T-cell (primary cell): ENCODE measurements at regions not wholly inside any gene's neighbourhood (a gene's known extent, or its start where the extent isn't known, plus 50 kb on each side); places are given as distances from the start of the nearest gene placed in this dataset.

Experiments used
- ATAC-seq, 4 experiments: fragments of 200-7000 bp in 3 of 4; fragments of 150-1000 bp in 1 of 4; cut with Tn5 transposase; replicated peaks in 1 of 4; 1 replicate in 3 of 4; 2 replicates in 1 of 4; pipeline ENCODE4 v1.10.0; 2021; ENCODE audit warnings: moderate library complexity in 3 of 4, mild to moderate bottlenecking in 2 of 4, moderate number of reproducible peaks in 1 of 4
- CTCF ChIA-PET, 2 donors: fragments of 300-600 bp; sonication (Branson Sonifier 250); formaldehyde crosslinking; loops; one replicate each; lab custom pipeline; 2022; ENCODE audit warnings: antibody characterized with exemption in 2 of 2; lab: Charles Lee
- POLR2A ChIA-PET, 2 donors: fragments of 300-600 bp; sonication (Branson Sonifier 250); formaldehyde crosslinking; loops; one replicate each; lab custom pipeline; 2022; ENCODE audit warnings: antibody characterized with exemption in 2 of 2; lab: Charles Lee
- DNase-seq, 35 experiments: peaks; one replicate each; pipeline versions ENCODE4 v3.0.0 to v3.0.0-alpha.2; 2013 to 2023
- H3K27ac ChIP-seq: one replicate; pipeline ENCODE4 v1.5.1; 2013; ENCODE audit warnings: low read length
- H3K27me3 ChIP-seq, 2 experiments: replicated peaks in 1 of 2; 1 replicate in 1 of 2; 2 replicates in 1 of 2; pipeline versions ENCODE4 v1.6.1 to v1.7.0; 2013; ENCODE audit warnings: low read length in 1 of 2, mixed read lengths in 1 of 2; ENCODE audit not compliant: control insufficient read depth in 2 of 2, insufficient read depth in 2 of 2; ENCODE audit errors: extremely low read depth in 1 of 2
- H3K36me3 ChIP-seq, 2 donors: 1 replicate in 1 of 2; 2 replicates in 1 of 2; pipeline versions ENCODE4 v1.6.1 to v1.7.0; 2013; ENCODE audit warnings: low read length in 1 of 2; ENCODE audit not compliant: control insufficient read depth in 2 of 2, insufficient read depth in 1 of 2; ENCODE audit errors: extremely low read depth in 1 of 2
- H3K4me1 ChIP-seq, 2 experiments: 1 replicate in 1 of 2; 2 replicates in 1 of 2; pipeline versions ENCODE4 v1.6.1 to v1.7.0; 2013; ENCODE audit warnings: low read length in 2 of 2, mixed read lengths in 1 of 2; ENCODE audit not compliant: insufficient read depth in 2 of 2, control insufficient read depth in 1 of 2; ENCODE audit errors: extremely low read depth in 1 of 2
- H3K4me3 ChIP-seq, 2 donors: 1 replicate in 1 of 2; 2 replicates in 1 of 2; pipeline versions ENCODE4 v1.5.1 to v1.7.0; 2013; ENCODE audit warnings: mild to moderate bottlenecking in 2 of 2, low read length in 1 of 2, moderate library complexity in 1 of 2; ENCODE audit not compliant: control insufficient read depth in 1 of 2; ENCODE audit errors: extremely low read depth in 1 of 2
- H3K9me3 ChIP-seq: 2 replicates; pipeline ENCODE4 v1.7.0; 2013
- H3K27ac Mint-ChIP-seq, 2 donors: one replicate each; pipeline ENCODE4 v1.8.0; 2020 to 2021; ENCODE audit warnings: mild to moderate bottlenecking in 2 of 2, mixed read lengths in 2 of 2
- H3K27me3 Mint-ChIP-seq, 2 donors: one replicate each; pipeline ENCODE4 v1.8.0; 2021 to 2022; ENCODE audit warnings: mixed read lengths in 2 of 2
- H3K36me3 Mint-ChIP-seq: one replicate; pipeline ENCODE4 v1.8.0; 2021; ENCODE audit warnings: mixed read lengths
- H3K4me1 Mint-ChIP-seq, 3 donors: one replicate each; pipeline ENCODE4 v1.8.0; 2020 to 2022; ENCODE audit warnings: mixed read lengths in 3 of 3, mild to moderate bottlenecking in 1 of 3
- H3K4me3 Mint-ChIP-seq, 3 donors: one replicate each; pipeline ENCODE4 v1.8.0; 2020 to 2022; ENCODE audit warnings: mild to moderate bottlenecking in 3 of 3, mixed read lengths in 3 of 3, moderate library complexity in 3 of 3
- H3K9me3 Mint-ChIP-seq, 3 donors: one replicate each; pipeline ENCODE4 v1.8.0; 2020 to 2022; ENCODE audit warnings: mixed read lengths in 3 of 3
- WGBS: methylation state at CpG from one replicate; pipeline ENCODE4 v1.1.5; 2013; ENCODE audit warnings: missing lambda C conversion rate; ENCODE audit not compliant: insufficient coverage; 5-methylcytosine and 5-hydroxymethylcytosine counted together

DNA sequence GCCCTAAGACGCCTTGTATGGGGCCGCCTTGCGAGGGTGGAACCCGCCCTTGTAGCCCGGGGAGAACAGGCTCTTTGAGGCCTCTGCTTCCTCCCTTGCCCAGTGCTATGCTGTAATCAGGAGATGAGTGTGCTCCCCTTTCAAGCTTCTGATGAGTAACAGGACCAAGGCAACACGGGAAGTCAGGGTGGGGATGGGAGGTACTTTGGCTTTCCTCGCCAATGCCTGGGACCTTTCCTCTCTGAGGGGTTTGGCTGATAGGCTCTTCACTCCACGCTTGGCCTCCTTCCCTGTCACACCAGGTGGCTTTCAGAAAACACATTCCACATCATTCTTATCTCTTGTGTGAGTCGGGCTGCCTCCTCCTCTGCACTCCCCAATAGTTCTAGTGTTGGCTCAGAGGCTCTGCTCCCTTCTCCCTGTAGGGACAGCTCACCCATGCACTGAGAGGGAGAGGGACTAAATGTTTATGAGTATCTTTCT is 223.7 kb upstream of the TRIB2 start:
- ATAC-seq: peak; percentile 34 to 56 (median 47)
- 78% methylated on average over 6 of the region's 9 CpGs for WGBS
- Histone ChIP-seq H3K9me3 (no peaks in the 10 kb centered on the region), H3K4me1 (peaks cover 39% of the 10 kb centered on the region in 2 experiments), H3K4me3 (no peak overlapping the region), H3K27ac (peak overlapping the region; percentile 40), H3K36me3 (no peaks in the 10 kb centered on the region), H3K27me3 (no peaks in the 10 kb centered on the region)
- Mint-ChIP-seq H3K9me3 (no peaks in the 10 kb centered on the region), H3K36me3 (no peaks in the 10 kb centered on the region), H3K4me3 (peak overlapping the region in 1 of 3 donors; percentile 16), H3K27me3 (no peaks in the 10 kb centered on the region), H3K4me1 (peaks cover 70 to 72% (median 72%) of the 10 kb centered on the region in 3 donors), H3K27ac (peak overlapping the region; percentile 88 to 92)
- peak in 5 of 35 experiments; percentile 14 to 38 (median 33) for DNase-seq
- POLR2A ChIA-PET: no interaction called here
- CTCF ChIA-PET: no interaction called here

DNA sequence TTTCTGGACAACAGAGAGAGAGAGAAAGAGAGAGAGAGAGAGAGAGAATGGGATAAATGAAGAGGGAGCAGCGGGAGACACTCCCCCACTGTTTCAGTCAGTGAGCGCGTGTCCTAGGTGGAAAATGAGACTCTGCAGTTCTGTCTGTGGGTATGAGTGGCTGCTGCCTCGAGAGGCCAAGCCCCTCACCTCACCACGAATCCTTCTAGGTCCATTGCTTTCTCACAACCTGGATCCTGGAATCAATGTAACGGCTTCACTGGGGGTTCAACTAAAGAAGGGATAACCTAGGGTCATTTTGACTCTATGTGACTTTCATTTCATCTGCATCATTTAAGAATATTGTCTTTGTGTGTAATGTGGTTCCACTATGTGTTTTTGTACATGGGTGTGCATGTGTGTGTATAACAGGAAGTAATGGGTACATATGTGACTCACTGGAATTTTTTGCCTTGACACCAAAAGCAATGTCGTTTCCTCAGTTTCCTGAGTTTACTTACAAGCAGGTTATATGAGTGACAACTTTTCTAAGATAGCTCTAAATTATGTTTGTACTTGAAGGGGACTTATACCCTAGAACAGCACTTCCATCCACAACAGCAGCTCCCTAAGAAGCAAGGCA is 221.4 kb upstream of the TRIB2 start:
- Mint-ChIP-seq H3K9me3 (no peaks in the 10 kb centered on the region), H3K4me3 (peak overlapping the region; percentile 21 to 48 (median 47)), H3K27me3 (no peaks in the 10 kb centered on the region), H3K4me1 (peaks cover 75 to 78% (median 78%) of the 10 kb centered on the region in 3 donors), H3K27ac (peak overlapping the region; percentile 92 to 94), H3K36me3 (no peaks in the 10 kb centered on the region)
- CTCF ChIA-PET: no interaction called here
- POLR2A ChIA-PET: no interaction called here
- ATAC-seq (peak in 2 of 4 experiments; percentile 18 to 34), DNase-seq (no peak)
- 100% methylated on average over 3 of the region's 7 CpGs for WGBS
- H3K27me3 ChIP-seq: no peaks in the 10 kb centered on the region
- H3K9me3 ChIP-seq: no peaks in the 10 kb centered on the region
- no peaks in the 10 kb centered on the region for H3K36me3 ChIP-seq
- H3K4me3 ChIP-seq: no peak overlapping the region
- H3K27ac ChIP-seq: no peak overlapping the region
- H3K4me1 ChIP-seq: peaks cover 46 to 50% of the 10 kb centered on the region in 2 experiments

DNA sequence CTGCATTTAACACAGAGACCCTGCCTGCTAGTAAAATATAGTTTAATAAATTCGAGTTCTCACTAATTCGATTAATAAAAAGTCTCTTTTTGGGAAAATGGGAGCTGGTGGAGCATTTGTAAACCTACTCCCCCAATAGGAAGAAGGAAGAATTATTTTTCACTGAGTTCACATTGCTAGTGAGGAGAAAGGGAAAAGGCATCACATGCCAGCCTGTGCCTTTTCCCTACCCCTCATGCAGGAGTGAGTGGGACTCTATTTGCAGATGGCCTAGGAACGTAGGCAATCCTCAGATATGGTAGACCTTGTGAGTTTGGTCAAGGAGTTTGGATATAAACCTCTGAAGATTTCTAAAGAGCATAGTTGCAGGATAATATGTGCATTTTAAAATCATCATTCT is 218.4 kb upstream of the TRIB2 start:
- H3K27ac Mint-ChIP-seq: peak overlapping the region; percentile 94 to 97
- no peaks in the 10 kb centered on the region for H3K9me3 ChIP-seq
- CTCF ChIA-PET: no interaction called here

DNA sequence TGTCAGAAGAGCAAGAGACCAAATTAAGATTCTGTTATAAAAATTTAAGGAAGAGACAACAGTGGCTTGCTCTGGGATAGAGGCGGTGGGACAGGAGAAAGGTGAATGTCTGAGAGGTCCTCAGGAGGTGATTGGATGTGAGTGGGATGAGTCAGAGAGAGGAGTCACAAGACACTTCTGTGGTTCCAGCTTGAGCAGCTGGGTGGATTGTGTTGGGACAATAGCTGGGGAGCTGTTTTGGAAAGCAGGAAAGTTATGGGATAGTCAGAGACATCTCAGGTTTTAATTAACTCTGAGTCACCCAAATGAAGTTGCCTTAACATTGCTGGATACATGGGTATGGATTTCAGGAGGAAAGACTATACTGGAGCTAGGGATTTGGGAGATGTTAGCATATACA is 218.0 kb upstream of the TRIB2 start:
- no peaks in the 10 kb centered on the region for H3K36me3 ChIP-seq
- WGBS: 100% methylated on average over 1 of the region's 1 CpG
- no peaks in the 10 kb centered on the region for H3K27me3 Mint-ChIP-seq
- DNase-seq (no peak), ATAC-seq (no peak)
- peak overlapping the region; percentile 88 for H3K27ac ChIP-seq
- H3K27ac Mint-ChIP-seq: peak overlapping the region; percentile 94 to 97
- peaks cover 62 to 81% of the 10 kb centered on the region in 2 experiments for H3K4me1 ChIP-seq
- no peaks in the 10 kb centered on the region for H3K36me3 Mint-ChIP-seq
- peaks cover 90 to 92% (median 91%) of the 10 kb centered on the region in 3 donors for H3K4me1 Mint-ChIP-seq
- no peak overlapping the region for H3K4me3 ChIP-seq
- peak overlapping the region in 1 of 3 donors; percentile 65 for H3K4me3 Mint-ChIP-seq
- no peaks in the 10 kb centered on the region for H3K9me3 ChIP-seq
- CTCF ChIA-PET: interaction anchor here in 1 of 2 donors (0.7 kb wide), 1 partner anchor 30 kb away, joined by 3 read pairs; no protein-coding TSS in a partner anchor
- H3K27me3 ChIP-seq: no peaks in the 10 kb centered on the region
- POLR2A ChIA-PET: no interaction called here
- no peaks in the 10 kb centered on the region for H3K9me3 Mint-ChIP-seq

More for the DNA sequence above, 218.4 kb upstream of the TRIB2 start:
- Histone ChIP-seq H3K4me1 (peaks cover 59 to 77% of the 10 kb centered on the region in 2 experiments), H3K4me3 (no peak overlapping the region), H3K36me3 (no peaks in the 10 kb centered on the region), H3K27ac (peak overlapping the region; percentile 88), H3K27me3 (no peaks in the 10 kb centered on the region)
- ATAC-seq: no peak
- POLR2A ChIA-PET: no interaction called here
- no peaks in the 10 kb centered on the region for H3K36me3 Mint-ChIP-seq
- no peaks in the 10 kb centered on the region for H3K9me3 Mint-ChIP-seq
- no CpG with 5 or more reads among the region's 3 CpGs for WGBS
- DNase-seq: no peak
- H3K4me1 Mint-ChIP-seq: peaks cover 90 to 92% (median 91%) of the 10 kb centered on the region in 3 donors
- peak overlapping the region in 1 of 3 donors; percentile 65 for H3K4me3 Mint-ChIP-seq
- no peaks in the 10 kb centered on the region for H3K27me3 Mint-ChIP-seq

DNA sequence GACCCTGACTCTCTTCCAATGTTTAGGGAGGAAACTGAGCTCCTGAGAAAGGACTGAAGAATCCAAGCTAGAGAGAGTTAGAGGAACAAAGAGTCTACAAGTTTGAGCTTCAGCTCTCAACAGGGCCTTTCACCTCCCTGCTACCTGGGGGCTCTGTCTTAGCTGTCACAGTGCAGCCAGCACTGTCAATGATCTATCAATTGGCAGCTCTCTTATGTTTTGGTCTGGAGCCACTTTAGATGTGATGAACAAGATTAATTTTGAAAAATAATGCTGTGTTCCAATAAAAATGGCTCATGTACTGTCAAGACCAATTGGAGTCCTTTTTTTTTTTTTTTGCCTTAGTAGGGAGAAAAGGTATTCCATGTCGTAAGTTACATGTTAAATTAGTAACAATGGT is 215.8 kb upstream of the TRIB2 start:
- H3K27ac ChIP-seq: peak overlapping the region; percentile 88
- POLR2A ChIA-PET: interaction anchor here (0.6 to 1.0 kb wide), 8 partner anchors 9 to 236 kb away, joined by 3 to 16 read pairs (median 6); no protein-coding TSS in a partner anchor
- Mint-ChIP-seq H3K4me3 (peak overlapping the region; percentile 49 to 65 (median 61)), H3K9me3 (peaks cover 0 to 8% (median 0%) of the 10 kb centered on the region in 3 donors), H3K27ac (peak overlapping the region; percentile 94 to 97), H3K36me3 (peaks cover 3% of the 10 kb centered on the region), H3K4me1 (peaks cover 98 to 100% (median 98%) of the 10 kb centered on the region in 3 donors), H3K27me3 (no peaks in the 10 kb centered on the region)
- H3K36me3 ChIP-seq: no peaks in the 10 kb centered on the region
- WGBS: no CpG with 5 or more reads among the region's 1 CpG
- no peak overlapping the region for H3K4me3 ChIP-seq
- H3K27me3 ChIP-seq: no peaks in the 10 kb centered on the region
- peak in 1 of 4 experiments; percentile 26 for ATAC-seq
- peaks cover 77 to 91% of the 10 kb centered on the region in 2 experiments for H3K4me1 ChIP-seq
- H3K9me3 ChIP-seq: no peaks in the 10 kb centered on the region
- no peak for DNase-seq
- CTCF ChIA-PET: interaction anchor here (0.7 to 1.6 kb wide), 3 partner anchors 13 to 216 kb away, joined by 6 read pairs; partner anchors contain the start of gene TRIB2 (in 1 of the 2)

DNA sequence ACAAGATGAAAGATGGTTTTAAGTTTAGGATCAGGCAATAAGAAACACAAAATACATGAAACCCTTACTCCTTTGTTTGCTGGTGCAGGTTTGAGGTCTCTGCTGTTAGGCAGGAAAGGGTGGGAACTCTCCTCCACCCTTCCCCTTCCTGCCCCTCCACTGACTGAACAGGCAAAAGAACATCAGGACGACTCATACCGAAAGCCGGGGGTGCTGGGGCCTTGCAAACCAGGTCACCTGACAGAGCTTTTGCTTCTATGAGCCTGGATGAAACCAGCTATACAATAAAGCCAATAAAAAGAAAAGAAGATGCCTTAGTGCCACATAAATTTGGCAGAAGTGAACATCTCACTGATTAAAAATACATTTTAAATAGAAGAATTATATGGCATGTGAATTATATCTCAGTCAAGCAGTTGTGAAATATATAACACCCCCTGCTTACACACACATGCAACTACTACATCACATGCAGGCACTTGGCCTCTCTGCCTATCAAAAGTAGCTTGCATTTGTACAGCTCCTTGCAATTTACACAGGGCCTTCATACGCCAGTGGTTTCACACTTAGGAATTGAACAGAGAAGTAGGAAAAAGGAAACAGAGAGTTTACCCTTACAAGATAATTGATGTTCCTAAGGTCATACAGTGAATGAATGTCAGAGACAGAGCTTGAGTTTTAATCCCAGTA is 215.1 kb upstream of the TRIB2 start:
- ChIA-PET CTCF (interaction anchor here in 1 of 2 donors (0.6 to 1.6 kb wide), 2 partner anchors 215 to 1347 kb away, joined by 3 to 6 read pairs; partner anchors contain the start of gene TRIB2), POLR2A (interaction anchor here (0.6 to 1.0 kb wide), 8 partner anchors 10 to 235 kb away, joined by 3 to 16 read pairs (median 3); no protein-coding TSS in a partner anchor)
- peak overlapping the region; percentile 94 to 97 for H3K27ac Mint-ChIP-seq
- Histone ChIP-seq H3K4me1 (peaks cover 77 to 90% of the 10 kb centered on the region in 2 experiments), H3K4me3 (no peak overlapping the region), H3K27me3 (no peaks in the 10 kb centered on the region), H3K9me3 (no peaks in the 10 kb centered on the region), H3K36me3 (no peaks in the 10 kb centered on the region), H3K27ac (peak overlapping the region; percentile 88)
- peak; percentile 27 to 78 (median 44) for DNase-seq
- peaks cover 3% of the 10 kb centered on the region for H3K36me3 Mint-ChIP-seq
- H3K4me1 Mint-ChIP-seq: peaks cover 98 to 100% (median 98%) of the 10 kb centered on the region in 3 donors
- peak; percentile 96 to 98 (median 96) for ATAC-seq
- H3K27me3 Mint-ChIP-seq: no peaks in the 10 kb centered on the region
- peaks cover 0 to 8% (median 0%) of the 10 kb centered on the region in 3 donors for H3K9me3 Mint-ChIP-seq
- peak overlapping the region; percentile 49 to 65 (median 61) for H3K4me3 Mint-ChIP-seq
- WGBS: 0% methylated on average over 3 of the region's 4 CpGs
